ENCODE measurements at regions not wholly inside any gene's neighbourhood (a gene's known extent, or its start where the extent isn't known, plus 50 kb on each side); places are given as distances from the start of the nearest gene placed in this dataset.

DNA sequence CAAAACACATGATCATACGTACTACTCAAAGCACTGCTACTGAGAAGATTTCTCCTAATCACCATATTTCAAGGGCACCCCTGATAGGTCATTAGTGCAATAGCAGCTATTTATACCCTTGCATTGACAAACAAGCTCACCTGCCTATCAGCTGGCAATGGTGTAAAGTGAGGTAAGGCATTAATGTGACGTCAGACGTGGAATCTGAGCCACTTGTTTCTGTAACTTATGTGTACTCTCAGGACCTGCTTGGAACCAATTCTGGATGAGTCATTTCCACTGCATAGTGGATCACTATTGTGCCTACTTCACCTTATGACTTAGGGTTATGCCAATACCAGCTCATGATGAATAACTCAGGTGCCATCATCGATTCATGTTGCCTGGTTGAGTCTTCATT is 628.5 kb upstream of the CELF2 start:
- TF ChIP-seq POLR2AphosphoS5 (IDR thresholded peaks at IDR 0.05; ENCODE audit: low read depth, low read length): no peak
- no peak for TF ChIP-seq POLR2A (IDR thresholded peaks at IDR 0.05; ENCODE audit: low read depth, low read length)
